ENCODE measurements at regions not wholly inside any gene's neighbourhood (a gene's known extent, or its start where the extent isn't known, plus 50 kb on each side); places are given as distances from the start of the nearest gene placed in this dataset.
A peak's percentile ranks its signal among the peaks of the same experiment; 100 is the strongest.

DNA sequence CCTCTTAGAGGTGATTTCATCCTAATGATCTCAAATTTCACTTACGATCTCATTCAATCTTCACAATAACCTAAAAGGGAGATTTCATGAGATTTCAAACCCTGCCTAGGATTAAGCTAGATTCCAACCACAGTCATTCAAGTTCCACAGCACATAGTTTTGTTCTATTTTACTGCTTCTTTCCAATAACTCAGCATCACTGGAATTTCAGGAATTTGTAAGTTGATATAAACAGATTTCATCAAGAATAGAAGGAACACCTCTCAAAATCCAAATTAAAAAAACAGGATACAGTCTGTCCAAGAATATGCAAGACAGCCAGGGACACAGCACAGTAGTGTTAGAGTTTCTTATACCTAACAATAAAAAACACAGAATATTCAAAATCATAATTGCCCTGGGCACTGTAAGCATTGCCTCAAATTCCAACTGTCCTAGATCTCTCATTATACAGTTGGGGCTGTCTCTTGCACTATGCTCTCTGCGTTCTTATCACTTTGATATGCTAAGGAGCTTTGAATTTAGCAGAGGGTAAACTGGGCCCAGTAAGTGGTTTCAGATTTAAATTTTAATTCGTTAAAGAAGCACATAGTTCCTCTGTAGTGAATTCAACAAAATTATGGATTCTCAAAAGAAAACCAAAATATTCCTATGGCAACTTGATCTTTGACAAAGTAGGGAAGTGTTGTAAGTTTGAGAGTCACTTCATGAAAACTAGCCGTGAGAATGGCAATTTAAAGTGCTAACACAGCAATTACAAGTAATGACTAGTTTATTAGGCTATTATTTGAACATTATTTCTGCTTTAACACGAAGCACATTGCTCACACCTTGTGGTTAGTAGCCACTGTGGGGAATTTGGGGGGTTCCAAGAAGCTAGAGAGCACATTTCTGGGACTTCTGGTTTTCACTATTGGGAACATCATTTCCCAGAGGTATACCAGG is 478.6 kb upstream of the C9orf72 start:
- TF ChIP-seq, protein P1, sequence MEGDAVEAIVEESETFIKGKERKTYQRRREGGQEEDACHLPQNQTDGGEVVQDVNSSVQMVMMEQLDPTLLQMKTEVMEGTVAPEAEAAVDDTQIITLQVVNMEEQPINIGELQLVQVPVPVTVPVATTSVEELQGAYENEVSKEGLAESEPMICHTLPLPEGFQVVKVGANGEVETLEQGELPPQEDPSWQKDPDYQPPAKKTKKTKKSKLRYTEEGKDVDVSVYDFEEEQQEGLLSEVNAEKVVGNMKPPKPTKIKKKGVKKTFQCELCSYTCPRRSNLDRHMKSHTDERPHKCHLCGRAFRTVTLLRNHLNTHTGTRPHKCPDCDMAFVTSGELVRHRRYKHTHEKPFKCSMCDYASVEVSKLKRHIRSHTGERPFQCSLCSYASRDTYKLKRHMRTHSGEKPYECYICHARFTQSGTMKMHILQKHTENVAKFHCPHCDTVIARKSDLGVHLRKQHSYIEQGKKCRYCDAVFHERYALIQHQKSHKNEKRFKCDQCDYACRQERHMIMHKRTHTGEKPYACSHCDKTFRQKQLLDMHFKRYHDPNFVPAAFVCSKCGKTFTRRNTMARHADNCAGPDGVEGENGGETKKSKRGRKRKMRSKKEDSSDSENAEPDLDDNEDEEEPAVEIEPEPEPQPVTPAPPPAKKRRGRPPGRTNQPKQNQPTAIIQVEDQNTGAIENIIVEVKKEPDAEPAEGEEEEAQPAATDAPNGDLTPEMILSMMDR (IDR thresholded peaks at IDR 0.05) = no peak

DNA sequence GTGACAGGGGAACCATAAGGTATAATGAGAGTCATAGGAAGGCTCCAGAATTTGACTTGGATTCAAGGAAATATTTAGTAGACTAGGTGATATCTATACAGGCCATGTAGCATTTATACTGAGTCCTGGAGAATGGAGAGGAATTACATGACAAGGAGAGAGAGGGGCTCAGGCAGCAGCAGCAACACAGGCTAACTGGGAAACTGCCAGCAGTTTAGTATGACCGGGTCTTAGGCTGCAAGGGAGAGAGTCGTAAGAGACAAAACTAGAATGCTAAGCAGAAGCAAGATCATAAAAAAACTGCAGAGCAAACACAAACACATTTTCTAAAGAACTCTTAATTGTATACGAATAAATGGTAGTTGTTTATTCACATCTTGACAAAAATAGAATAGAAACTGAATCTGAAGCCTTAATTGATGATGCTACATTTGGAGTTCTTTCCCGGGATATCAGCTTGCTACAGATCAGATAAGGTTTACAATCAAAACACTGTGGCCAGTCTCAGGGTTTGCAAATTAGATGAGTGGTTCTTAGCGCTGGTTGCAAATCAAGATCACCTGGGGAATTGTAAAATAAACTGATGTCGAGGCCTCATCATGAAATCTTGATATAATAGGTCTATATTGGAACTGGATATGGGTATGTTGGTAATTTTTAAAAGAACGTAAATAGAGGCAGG is 480.0 kb upstream of the C9orf72 start:
- TF ChIP-seq, protein P1 (IDR thresholded peaks at IDR 0.05) = no peak

DNA sequence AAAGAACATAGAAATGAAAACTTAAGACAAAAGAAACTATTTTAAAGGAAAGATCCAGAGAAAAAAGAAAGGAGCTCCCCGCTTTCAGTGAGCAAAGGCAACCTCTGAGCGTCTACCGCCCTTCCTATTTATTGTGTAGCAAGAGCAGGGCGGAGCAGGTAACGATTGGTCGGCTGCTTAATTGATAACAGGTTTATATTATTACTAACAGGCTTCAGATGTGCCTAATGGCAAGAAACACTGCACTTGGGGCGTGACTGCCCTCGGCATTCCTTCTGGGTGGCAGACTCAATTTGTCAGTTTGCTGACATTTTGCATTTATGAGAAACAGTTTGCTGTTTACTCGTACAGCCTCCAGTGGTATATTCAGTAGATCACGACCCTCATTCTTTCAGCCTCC is 482.7 kb upstream of the C9orf72 start:
- TF ChIP-seq, protein P1 (IDR thresholded peaks at IDR 0.05) = no peak

DNA sequence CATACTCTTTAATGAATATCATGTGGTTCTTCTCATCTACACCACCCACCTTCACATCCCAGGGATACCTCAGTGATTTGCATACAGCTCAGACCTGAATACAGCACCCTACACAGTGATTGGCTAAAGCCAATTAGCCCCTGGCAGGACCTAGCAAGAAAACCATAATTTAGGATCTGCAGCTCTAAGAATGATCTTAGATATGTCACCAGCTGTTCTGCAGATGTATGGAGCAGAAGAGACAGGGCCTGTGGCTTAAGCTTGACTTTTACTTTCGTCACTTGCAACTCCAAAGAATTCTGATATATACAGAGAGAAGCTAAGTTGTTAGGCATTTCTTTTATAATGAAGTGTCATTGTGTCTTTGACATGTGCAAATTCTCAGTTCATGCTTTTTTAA is 483.2 kb upstream of the C9orf72 start:
- TF ChIP-seq, protein P1 (IDR thresholded peaks at IDR 0.05) = no peak

DNA sequence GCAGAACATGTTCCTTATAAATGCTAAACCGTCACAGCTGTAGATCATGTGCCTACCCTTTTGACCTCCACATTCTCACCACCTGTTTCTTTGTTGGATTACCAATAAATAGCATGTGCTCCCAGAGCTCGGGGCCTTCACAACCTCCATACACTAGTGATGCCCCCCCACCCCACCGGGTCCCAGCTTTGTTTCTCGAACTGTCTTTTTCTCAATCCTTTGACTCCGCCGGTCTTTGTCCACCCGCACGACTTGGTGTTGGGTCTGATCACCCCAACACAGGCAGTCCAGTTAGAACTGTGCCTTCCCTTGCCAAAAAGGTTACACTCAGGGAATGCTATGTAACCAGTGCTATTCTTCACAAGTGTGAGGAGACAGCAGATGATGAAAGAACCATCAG is 485.9 kb upstream of the C9orf72 start:
- TF ChIP-seq, protein P1 (IDR thresholded peaks at IDR 0.05) = no peak

DNA sequence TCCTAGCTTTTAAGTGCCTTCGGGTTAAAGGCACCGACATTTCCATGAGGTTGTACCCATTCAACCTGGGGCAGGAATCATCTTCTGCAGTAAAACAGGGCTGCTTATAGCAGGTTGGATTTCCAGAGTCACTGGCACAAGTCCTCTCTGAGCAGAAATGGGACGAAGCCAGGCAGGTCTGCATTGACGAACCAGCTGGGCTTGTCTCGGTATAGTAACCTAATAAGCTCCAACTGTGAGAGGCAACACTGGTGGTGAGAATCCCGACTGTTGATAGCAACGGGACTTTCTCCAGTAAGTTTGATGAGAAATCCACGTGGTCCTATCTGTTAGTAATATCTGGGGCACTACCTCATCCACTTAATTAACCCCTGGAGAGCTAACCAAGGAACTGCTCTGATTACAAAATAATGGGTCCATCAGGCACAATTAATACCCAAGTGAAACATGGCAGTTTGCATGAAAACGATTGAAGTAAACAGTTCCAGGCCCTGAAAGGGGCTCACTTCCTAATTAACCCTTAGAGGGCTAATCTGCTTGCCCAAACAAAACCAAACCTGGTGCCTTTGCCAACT is 491.0 kb upstream of the C9orf72 start:
- TF ChIP-seq, protein P1 (IDR thresholded peaks at IDR 0.05) = no peak

DNA sequence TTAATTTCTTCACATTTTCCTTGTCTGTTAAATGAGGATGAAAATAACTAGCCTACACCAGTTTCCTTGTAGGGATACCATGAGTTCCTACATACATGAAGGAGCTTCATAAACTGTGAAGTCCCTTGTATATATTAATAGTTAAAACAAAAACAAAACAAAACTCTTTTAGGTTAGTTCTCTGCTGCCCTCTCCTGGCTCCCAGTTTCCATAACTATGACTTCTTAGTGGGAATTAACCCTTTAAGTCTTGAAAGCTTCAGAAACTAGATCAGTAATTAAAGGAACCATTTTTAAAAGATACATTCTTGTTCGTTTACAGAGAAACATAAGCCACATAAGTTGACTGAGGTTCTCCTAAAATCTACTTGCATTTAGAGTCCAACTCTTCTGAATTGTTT is 500.0 kb upstream of the C9orf72 start:
- TF ChIP-seq, protein P1 (IDR thresholded peaks at IDR 0.05) = peak; percentile 65
